GM18858 (cell line): ENCODE measurements at regions not wholly inside any gene's neighbourhood (a gene's known extent, or its start where the extent isn't known, plus 50 kb on each side); places are given as distances from the start of the nearest gene placed in this dataset.
"Not testable (repeated sequence)": the region's sequence is repeated elsewhere in the genome, so short reads cannot be mapped to it uniquely, and the experiment has no call there.

Experiments used
- ATAC-seq: cut with Tn5 transposase; IDR thresholded peaks from one replicate; pipeline ENCODE4 v1.9.1; 2021; ENCODE audit not compliant: unreplicated experiment

DNA sequence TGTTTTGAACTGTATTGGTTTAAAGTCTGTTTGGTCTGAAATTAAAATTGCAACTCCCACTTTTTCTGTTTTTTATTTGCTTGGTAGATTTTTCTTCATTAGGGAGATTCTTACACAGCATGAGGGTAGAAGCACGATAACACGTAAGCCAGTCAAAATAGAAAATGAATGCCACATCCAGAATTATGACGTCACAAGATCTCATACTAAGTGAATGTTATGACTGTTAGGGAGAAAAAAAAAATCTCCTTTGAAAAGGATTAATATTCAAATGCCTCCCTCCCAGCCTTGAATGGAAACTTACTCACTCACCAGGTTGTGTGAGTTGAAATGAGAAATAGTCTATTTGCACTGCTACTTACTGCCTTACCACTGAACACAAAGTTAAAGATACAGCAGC is 670.8 kb downstream of the TFAP2A start:
- ATAC-seq, result no peak

DNA sequence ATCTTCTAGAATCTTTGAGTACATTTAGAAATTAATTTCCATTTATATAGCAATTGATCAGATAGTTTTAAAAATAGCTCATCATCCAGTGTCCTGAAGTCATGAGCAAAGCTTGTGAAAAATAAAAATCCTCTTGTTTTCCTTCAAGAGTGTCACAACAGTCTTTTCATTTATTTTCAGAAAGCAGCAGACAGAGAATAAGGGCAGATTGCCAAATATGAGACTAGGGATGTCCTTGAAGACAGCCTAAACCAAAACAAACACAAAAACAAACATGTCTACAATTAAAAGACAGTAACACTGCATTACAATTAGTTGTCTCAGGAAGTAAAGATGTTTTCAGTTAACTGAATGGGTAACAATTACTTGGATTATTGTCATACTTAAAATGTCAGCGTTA is 682.8 kb downstream of the TFAP2A start:
- ATAC-seq, result no peak

DNA sequence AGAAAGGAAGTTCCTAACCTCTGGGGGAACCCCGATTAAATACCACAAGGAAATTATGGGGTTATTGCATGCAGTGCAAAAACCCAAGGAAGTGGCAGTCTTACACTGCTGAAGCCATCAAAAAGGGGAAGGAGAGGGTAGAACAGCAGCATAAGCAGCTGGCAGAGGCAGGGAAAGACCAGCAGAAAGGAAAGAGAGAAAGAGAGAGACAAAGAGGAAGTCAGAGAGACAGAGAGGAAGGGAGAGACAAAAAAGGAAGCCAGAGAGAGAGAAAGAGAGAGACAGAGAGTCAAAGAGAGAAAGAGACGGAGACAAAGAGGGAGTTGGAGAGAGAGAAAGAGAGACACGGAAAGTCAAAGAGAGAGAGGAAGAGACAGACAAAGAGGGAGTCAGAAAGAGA is 689.1 kb downstream of the TFAP2A start:
- not testable (repeated sequence) for ATAC-seq

DNA sequence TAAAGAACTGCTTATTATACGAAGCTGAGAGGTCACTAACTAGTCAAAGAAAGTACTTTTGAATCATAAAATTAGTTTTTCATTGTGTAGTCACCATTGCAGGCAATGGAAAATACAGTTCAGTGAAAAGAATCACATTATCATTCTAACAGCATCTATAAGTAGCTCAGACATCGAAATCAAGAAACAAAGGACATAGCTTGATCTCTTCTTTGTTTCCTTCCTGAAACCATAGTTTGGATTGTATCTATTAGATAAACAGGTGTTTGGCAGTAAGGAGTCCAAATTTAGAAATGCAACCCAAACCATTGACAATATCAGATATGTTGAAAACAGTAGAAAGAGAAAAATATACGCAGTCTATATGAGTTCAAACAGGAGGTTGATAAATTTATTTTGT is 697.3 kb downstream of the TFAP2A start:
- ATAC-seq, result no peak

- no peak for ATAC-seq
These were observed 703.5 kb downstream of the TFAP2A start for GRCh38 chr6:9711365-9711764.

DNA sequence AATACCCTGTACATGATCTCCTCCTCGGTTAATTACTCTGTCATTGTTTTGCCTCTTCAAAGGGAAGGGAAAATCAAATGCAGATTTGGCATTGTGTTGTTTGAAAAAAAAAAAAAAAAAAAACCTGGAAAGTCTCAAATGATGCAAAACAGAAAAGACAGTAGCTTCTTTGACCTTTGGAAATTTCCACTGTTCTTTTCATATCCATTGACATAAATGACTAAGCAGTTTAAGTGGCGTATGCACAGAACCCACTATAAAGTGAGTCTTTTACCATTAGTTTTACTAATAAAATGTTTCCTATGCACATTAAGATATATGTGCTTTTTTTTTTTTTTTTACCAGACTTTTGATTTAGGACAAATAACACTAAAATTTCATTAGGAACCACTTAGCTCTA is 704.3 kb downstream of the TFAP2A start:
- no peak for ATAC-seq

DNA sequence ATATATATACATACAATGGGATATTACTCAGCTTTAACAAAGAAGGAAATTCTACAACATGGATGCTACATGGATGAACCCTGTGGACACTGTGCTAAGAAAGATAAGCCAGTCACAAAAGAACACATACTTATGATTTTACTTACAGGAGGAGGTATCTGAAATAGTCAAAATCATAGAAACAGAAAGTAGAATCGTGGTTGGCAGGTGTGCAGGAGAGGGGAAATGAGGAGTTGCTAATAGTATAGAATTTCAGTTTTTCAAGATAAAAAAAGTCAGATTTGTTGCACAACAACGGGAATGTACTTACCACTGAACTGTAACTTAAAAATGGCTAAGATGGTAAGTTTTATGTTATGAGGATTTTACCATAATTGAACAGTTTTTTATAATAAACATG is 706.3 kb downstream of the TFAP2A start:
- no peak for ATAC-seq

GRCh38 chr6:9704989-9705388 is 709.9 kb downstream of the TFAP2A start:
- no peak for ATAC-seq

DNA sequence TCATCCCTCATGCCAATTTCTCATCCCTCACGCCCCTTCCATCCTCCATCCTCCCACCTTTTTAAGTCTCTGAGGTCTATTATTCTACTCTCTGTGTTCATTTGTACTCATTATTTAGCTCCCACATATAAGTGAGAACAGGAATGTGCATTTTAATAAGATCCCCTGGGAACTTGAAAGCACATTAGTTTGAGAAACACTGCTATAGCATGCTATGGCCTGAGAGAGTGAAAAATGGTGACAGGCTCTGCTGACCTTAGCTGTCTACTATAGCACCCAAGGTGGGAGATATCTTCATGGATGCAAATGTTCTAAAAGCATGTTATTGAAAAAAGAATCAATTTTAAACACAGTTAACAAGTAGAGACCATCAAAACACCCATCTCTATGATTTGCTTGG is 712.0 kb downstream of the TFAP2A start:
- no peak for ATAC-seq

DNA sequence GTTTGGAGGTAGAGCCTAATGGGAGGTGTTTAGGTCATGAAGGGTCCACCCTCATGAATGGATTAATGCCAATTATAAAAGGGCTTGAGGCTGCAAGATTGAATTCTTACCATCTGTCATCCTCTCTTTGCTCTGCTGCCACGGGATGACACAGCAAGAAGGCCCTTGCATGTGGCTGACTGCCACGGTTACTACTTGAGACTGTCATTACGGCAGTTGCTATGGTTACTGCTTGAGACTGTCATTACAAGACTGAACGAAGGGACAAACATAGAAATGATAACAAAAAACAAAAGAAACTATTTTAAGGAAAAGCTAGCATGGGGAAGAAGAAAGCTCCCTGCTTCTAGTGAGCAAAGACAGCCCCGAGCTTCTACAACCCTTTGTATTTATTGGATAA is 715.0 kb downstream of the TFAP2A start:
- no peak for ATAC-seq

GRCh38 chr6:9697263-9697931 is 717.5 kb downstream of the TFAP2A start:
- ATAC-seq, result no peak

DNA sequence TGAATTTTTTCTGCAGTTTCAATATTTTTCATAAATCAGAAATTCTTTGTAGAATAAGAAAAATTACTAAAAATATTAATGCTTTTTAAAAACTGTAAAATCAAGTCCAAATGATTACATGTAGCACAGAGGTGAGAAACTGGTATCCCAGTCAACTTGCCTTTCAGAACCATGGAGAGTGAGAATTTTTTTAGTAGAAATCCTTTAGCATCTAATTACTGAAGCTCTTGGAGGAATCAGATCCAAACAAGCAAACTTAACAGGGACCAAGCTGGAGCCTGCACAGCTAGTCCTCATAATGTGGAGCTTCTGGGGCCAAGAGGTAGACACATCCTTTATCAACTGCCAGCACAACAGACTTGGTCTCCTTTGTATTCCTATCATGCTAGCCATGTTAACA is 724.5 kb downstream of the TFAP2A start:
- no peak for ATAC-seq

DNA sequence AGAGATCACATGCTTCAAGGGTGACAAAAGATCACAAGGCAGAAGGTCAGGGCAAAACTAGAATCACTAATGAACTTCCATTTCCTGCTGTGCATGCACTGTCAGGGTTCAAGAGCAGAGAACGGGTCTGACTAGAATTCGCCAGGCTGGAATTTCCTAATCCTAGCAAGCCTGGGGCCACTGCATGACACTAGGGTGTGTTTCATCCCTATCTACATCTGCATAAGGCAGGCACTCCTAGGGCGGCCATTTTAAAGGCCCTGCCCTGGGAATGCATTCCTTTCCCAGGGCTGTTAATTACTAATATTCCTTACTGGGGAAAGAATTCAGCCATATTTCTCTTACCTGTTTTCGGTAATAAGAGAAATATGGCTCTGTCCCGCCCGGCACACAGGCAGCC is 734.1 kb downstream of the TFAP2A start:
- not testable (repeated sequence) for ATAC-seq

DNA sequence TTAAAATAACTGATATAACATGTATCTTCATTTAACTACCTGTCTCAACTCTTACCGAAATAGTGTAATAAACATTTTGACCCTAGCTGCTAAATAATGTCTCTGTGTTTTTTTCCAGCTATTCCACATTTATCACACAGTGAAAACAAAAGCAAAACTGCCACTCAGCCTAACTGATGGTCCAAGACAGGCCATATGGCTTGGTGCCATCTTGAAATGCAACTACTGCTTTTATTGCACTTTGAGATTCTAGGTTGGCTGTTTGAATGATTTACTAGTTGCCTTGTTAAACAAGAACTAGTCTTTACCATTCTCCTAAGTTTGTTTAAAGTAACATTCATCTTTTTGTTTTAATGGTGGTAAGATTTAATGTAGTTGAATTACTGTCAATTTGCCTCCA is 739.8 kb downstream of the TFAP2A start:
- ATAC-seq, result no peak

GRCh38 chr6:9659848-9660247 is 755.0 kb downstream of the TFAP2A start:
- ATAC-seq, result no peak

- no peak for ATAC-seq
These were observed 756.9 kb downstream of the TFAP2A start for GRCh38 chr6:9657994-9658393.

DNA sequence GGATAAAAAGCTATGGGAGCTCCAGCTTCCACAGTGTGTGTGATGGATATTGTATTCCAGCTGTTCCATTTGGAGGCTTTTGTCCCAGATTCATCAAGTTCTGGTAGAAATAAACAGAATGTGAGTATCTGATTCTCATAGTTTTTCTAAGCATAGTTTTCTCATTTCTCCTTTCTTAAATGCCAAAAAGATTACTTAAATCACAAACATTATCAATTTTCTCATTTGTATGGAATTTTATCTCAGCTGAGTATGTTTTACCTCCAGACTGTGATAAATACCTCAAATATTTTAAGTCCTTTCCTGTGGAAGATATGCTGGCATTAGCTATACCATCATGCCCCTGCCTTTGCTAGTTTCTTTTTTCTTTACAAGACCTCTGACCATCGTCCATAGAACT is 767.3 kb downstream of the TFAP2A start:
- no peak for ATAC-seq

GRCh38 chr6:9647071-9647445 is 767.8 kb downstream of the TFAP2A start:
- no peak for ATAC-seq

DNA sequence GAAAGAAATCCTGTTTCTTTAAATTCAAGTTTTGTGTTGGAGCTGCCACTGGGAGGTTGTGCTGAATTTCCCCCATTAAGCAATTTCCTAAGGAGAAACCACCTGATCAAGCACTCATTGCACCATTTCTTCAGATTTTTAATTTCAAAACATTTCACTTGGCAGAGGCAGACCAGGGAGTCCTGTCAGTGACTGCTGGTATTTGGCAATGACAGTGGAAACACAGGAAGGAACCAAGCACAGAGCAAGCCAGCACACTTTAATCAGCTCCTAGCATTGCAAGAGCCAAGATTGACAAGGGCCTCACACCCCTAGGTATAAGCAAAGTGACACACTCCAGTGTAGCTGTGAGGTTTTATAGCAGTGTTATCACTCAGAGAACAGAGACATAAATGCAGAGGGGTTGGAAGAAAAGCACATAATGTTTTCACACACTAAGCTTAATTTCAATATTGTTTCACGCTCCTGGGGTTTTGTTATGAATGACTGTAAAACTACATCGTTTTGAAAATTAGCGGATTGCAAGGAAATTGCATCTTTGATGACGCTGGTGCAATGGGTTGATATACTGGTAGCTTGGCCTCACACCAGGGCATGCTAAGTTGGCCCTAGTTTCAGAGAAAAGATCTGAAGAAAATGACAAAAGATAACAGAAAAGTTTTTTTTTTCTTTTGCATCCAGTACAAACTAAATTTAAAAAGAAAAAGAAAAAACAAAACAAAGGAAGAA is 768.4 kb downstream of the TFAP2A start:
- ATAC-seq, result no peak

DNA sequence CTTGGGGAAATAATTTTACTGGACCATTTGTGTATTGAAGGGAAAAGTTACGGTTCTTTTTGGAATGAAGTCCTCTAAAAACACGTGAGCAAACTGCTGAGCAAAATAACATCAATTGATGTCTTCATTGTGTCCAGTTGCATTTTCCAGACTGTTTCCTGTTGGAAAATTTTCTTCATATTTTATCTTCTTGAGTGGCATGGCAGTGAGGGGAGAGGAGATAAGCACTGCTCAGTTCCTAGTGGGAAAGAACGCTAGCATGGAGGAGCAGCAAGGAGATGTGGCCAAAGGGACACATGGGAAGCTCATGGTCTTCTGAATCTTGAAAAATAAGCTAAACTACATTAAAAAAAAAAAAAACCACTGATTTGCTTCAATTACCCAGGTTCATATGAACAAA is 776.0 kb downstream of the TFAP2A start:
- ATAC-seq, result no peak

- no peak for ATAC-seq
These were observed 780.1 kb downstream of the TFAP2A start for GRCh38 chr6:9634776-9635175.

GRCh38 chr6:9632026-9632425 is 782.8 kb downstream of the TFAP2A start:
- no peak for ATAC-seq

GRCh38 chr6:9628819-9629218 is 786.1 kb downstream of the TFAP2A start:
- ATAC-seq, result no peak
